ENCODE measurements at regions not wholly inside any gene's neighbourhood (a gene's known extent, or its start where the extent isn't known, plus 50 kb on each side); places are given as distances from the start of the nearest gene placed in this dataset.

DNA sequence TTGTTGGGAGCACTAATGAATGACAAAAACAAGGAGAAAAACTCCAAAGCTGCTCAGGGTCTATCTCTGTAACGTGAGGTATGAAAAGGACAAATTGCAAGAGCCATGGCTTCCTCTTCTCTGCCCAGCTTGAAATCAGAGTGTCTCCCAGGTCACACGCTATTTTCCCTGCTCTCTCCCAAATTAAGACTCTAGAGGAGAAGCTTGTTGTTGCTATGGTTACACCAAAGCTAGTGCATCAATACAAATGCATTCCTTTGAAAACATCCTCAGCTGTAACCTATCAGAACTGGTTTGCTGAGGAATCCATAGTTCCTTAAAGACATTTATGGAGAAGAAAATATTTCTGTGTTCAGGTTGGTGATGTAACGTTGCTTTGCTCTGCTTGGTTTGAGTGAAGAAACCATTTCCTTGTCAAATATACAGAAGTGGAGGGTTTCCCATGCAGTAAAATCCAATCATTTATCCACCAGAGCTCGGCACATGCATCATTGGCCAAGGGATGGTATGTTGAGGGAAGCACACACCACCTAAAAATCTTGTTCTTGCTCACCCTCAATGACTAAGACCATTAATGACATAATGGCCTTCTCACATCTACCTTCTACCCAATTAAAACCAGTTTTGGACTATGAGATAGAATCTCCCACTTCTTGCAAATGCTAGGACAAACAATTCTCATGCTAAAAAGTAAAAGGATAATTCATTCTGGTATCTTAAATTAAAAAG lies 2135.6 kb upstream of the CELF4 start (continued):
- TF ChIP-seq CHD7 (IDR thresholded peaks at IDR 0.05; ENCODE audit: insufficient replicate concordance, low read length) (no peak), CBX5 (IDR thresholded peaks at IDR 0.05; ENCODE audit: low read depth, low read length) (no peak), ASH2L (IDR thresholded peaks at IDR 0.05; ENCODE audit: low read length) (no peak), SIX5 (IDR thresholded peaks at IDR 0.05; ENCODE audit: low read depth, low read length) (no peak), RAD21 (IDR thresholded peaks at IDR 0.05 in 1 of 2, conservative IDR thresholded peaks at IDR 0.05 in 1 of 2; ENCODE audit: low read depth in 2 of 2, low read length in 2 of 2) (no peak), POU5F1 (IDR thresholded peaks at IDR 0.05; ENCODE audit: low read depth, low read length) (no peak), CREB1 (IDR thresholded peaks at IDR 0.05) (no peak), TBP (IDR thresholded peaks at IDR 0.05; ENCODE audit: low read depth, low read length) (no peak), TEAD4 (IDR thresholded peaks at IDR 0.05; ENCODE audit: low read depth, low read length) (no peak), YY1 (IDR thresholded peaks at IDR 0.05; ENCODE audit: low read depth, low read length) (no peak)

Measured in H1 (cell line).